K562 (cell line): ENCODE measurements at regions not wholly inside any gene's neighbourhood (a gene's known extent, or its start where the extent isn't known, plus 50 kb on each side); places are given as distances from the start of the nearest gene placed in this dataset.

Experiments
- ATAC-seq: fragments of 200-7000 bp; cut with Tn5 transposase; 3 replicates; pipeline ENCODE4 v1.9.1; 2020; ENCODE audit warnings: moderate library complexity
- BruUV-seq: library from RNA; stranded (reverse); fragments of 400-500 nt; replicated peaks from 2 replicates; lab custom pipeline; 2021; lab: Mats Ljungman, UMichigan
- CTCF ChIA-PET: fragments of 300-600 bp; formaldehyde crosslinking; extraction: SDS; loops from one replicate; lab custom pipeline; 2021; ENCODE audit warnings: low intra/inter-chr PET ratio; lab: Yijun Ruan, JAX
- POLR2A ChIA-PET: fragments of 300-600, 350-650 bp; sonication (Branson Sonifier 250); formaldehyde crosslinking; extraction: SDS; loops from one replicate; lab custom pipeline; 2021; ENCODE audit warnings: antibody characterized with exemption, inconsistent platforms; lab: Yijun Ruan, JAX
- DNase-seq, 4 experiments: peaks; one replicate each; pipeline versions ENCODE4 v3.0.0 to v3.0.0-alpha.2; 2011 to 2018; ENCODE audit warnings: low spot score in 3 of 4, mixed read lengths in 3 of 4; ENCODE audit errors: extremely low read depth in 1 of 4
- FAIRE-seq: peaks from 2 replicates; lab custom pipeline; 2011; peaks lifted over from hg19 to GRCh38; lab: Jason Lieb, UNC
- H2AFZ ChIP-seq: 2 replicates; pipeline ENCODE4 v1.6.0; 2011; ENCODE audit warnings: low read depth, low read length, control low read depth, inconsistent platforms
- H3K27ac ChIP-seq: fragments of 200-600 bp; 3 replicates; pipeline ENCODE4 v1.8.0; 2011; ENCODE audit warnings: low read depth, mild to moderate bottlenecking, control low read depth, inconsistent platforms, low read length, moderate library complexity, mixed read lengths; ENCODE audit errors: extremely low read depth
- H3K27me3 ChIP-seq, 2 experiments: fragments of 300-600 bp in 1 of 2; 2 replicates in 1 of 2; 3 replicates in 1 of 2; pipeline versions ENCODE4 v1.6.0 to v1.8.0; 2011; ENCODE audit warnings: inconsistent platforms in 2 of 2, low read length in 2 of 2, mild to moderate bottlenecking in 1 of 2, mixed read lengths in 1 of 2, moderate library complexity in 1 of 2; ENCODE audit not compliant: control insufficient read depth in 2 of 2, insufficient read depth in 2 of 2
- H3K36me3 ChIP-seq: fragments of 300-600 bp; 3 replicates; pipeline ENCODE4 v1.8.0; 2011; ENCODE audit warnings: mild to moderate bottlenecking, low read length, inconsistent platforms; ENCODE audit not compliant: control insufficient read depth, insufficient read depth
- H3K4me1 ChIP-seq, 2 experiments: fragments of 200-600 bp in 1 of 2; replicated peaks in 1 of 2; 2 replicates in 1 of 2; 3 replicates in 1 of 2; pipeline versions ENCODE4 v1.5.1 to v1.8.0; 2011; ENCODE audit warnings: inconsistent platforms in 2 of 2, low read length in 2 of 2, mild to moderate bottlenecking in 1 of 2, mixed read lengths in 1 of 2, moderate library complexity in 1 of 2; ENCODE audit not compliant: control insufficient read depth in 2 of 2, insufficient read depth in 2 of 2
- H3K4me2 ChIP-seq: 2 replicates; pipeline ENCODE4 v1.6.1; 2011; ENCODE audit warnings: low read length, control low read depth, inconsistent platforms, mixed read lengths; ENCODE audit not compliant: insufficient read depth
- H3K4me3 ChIP-seq: fragments of 200-600 bp; sonication (generic), shearing (Covaris generic); 2 replicates; pipeline ENCODE4 v1.5.1; 2016; ENCODE audit warnings: control low read depth, inconsistent platforms
- H3K79me2 ChIP-seq: fragments of 200-600 bp; 3 replicates; pipeline ENCODE4 v1.8.0; 2011; ENCODE audit warnings: low read length, inconsistent platforms; ENCODE audit not compliant: control insufficient read depth, insufficient read depth
- H3K9ac ChIP-seq, 2 experiments: 2 replicates each; pipeline versions ENCODE4 v1.6.0 to v1.6.1; 2011; ENCODE audit warnings: low read depth in 2 of 2, low read length in 2 of 2, control low read depth in 1 of 2, inconsistent platforms in 1 of 2, mild to moderate bottlenecking in 1 of 2, mixed read lengths in 1 of 2; ENCODE audit not compliant: insufficient read depth in 1 of 2
- H3K9me1 ChIP-seq: one replicate; pipeline ENCODE4 v1.6.0; 2011; ENCODE audit warnings: inconsistent platforms, mild to moderate bottlenecking, low read length, moderate library complexity; ENCODE audit not compliant: control insufficient read depth, insufficient read depth
- H3K9me3 ChIP-seq: replicated peaks from 2 replicates; pipeline ENCODE4 v1.5.1; 2011; ENCODE audit warnings: low read depth, low read length, inconsistent platforms; ENCODE audit not compliant: control insufficient read depth, insufficient read depth
- H4K20me1 ChIP-seq: replicated peaks from 2 replicates; pipeline ENCODE4 v1.6.1; 2011; ENCODE audit warnings: low read length, inconsistent platforms, mixed read lengths; ENCODE audit not compliant: control insufficient read depth, insufficient read depth
- DACH1 ChIP-seq: fragments of 450-650 bp; IDR thresholded peaks from 2 replicates; pipeline ENCODE4 v1.6.1; 2018; ENCODE audit not compliant: partially characterized antibody
- SRSF1 ChIP-seq: fragments of 200-400 bp; formaldehyde crosslinking; IDR thresholded peaks from 2 replicates; pipeline ENCODE4 v1.6.1; 2017; ENCODE audit warnings: mild to moderate bottlenecking, low read depth, low read length, moderate library complexity
- TARDBP ChIP-seq: fragments of 450-650 bp; IDR thresholded peaks from 2 replicates; pipeline ENCODE4 v1.6.1; 2016
- WGBS: fragments of 100-300 bp; shearing (Covaris generic); methylation state at CpG from one replicate; pipeline ENCODE4 v1.1.6; 2016; ENCODE audit warnings: low coverage, mixed read lengths; ENCODE audit not compliant: insufficient coverage; ENCODE audit errors: missing lambda C conversion rate; 5-methylcytosine and 5-hydroxymethylcytosine counted together
- in situ Hi-C: fragments of 300-500 bp; cut with MboI; formaldehyde crosslinking; loops from 4 replicates; pipeline ENCODE4 v1.15.0; 2018; ENCODE audit warnings: inconsistent platforms, mixed read lengths
- intact Hi-C: fragments of 100-400 bp; cut with micrococcal nuclease; formaldehyde crosslinking; loops from 2 replicates; pipeline ENCODE4 v1.14.2; 2022

- Histone ChIP-seq H3K4me3 (no peak overlapping the region), H3K27ac (no peak overlapping the region), H3K4me2 (no peak overlapping the region), H3K79me2 (no peaks in the 10 kb centered on the region), H3K9me3 (no peaks in the 10 kb centered on the region), H4K20me1 (no peaks in the 10 kb centered on the region), H3K36me3 (no peaks in the 10 kb centered on the region), H3K27me3 (no peaks in the 10 kb centered on the region)
- in situ Hi-C loops, result no loop called here
- BruUV-seq, result no TSS peak
- no peak for DNase-seq
- 0% methylated on average over 2 of the region's 2 CpGs for WGBS
- TF ChIP-seq SRSF1, result no peak
- no peak for TF ChIP-seq TARDBP
- TF ChIP-seq, all 486 proteins: peak for 0
- Histone ChIP-seq H2AFZ (no peak overlapping the region), H3K9ac (no peak overlapping the region), H3K4me1 (no peaks in the 10 kb centered on the region), H3K9me1 (no peaks in the 10 kb centered on the region)
- no peak for ATAC-seq
- POLR2A ChIA-PET, result no interaction called here
- FAIRE-seq, result no peak
- intact Hi-C loops, result no loop called here
- CTCF ChIA-PET, result no interaction called here
Observed at GRCh38 chr5:74492230-74492629, 148.3 kb downstream of the ENC1 start.

DNA sequence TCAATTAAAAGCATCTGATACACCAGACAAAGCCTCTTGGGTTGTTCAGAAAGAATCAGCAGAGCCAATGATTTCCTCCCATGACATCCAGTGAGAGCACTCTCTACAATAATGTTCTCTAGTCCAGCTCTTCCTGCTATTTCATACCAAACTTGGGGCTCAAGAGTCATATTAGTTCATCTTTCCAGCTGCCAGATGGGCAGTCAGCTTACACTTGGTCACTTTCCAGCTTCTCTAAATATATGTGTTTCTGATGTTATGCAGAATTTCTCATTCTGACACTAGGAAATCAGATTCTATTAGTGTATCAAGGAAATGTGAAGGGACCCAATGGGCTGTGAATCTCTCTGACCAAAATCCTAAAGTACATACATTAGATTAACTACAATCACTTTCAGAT lies 148.9 kb downstream of the ENC1 start:
- H3K9me1 ChIP-seq, result no peaks in the 10 kb centered on the region
- no peaks in the 10 kb centered on the region for H3K36me3 ChIP-seq
- H3K27me3 ChIP-seq, result no peaks in the 10 kb centered on the region
- no peak overlapping the region for H3K9ac ChIP-seq
- no peak overlapping the region for H3K4me3 ChIP-seq
- in situ Hi-C loops, result no loop called here
- FAIRE-seq (no peak), ATAC-seq (no peak), DNase-seq (no peak)
- BruUV-seq, result no TSS peak
- ChIA-PET CTCF (no interaction called here), POLR2A (no interaction called here)
- no peaks in the 10 kb centered on the region for H4K20me1 ChIP-seq
- no peak overlapping the region for H3K27ac ChIP-seq
- no peak overlapping the region for H2AFZ ChIP-seq
- H3K9me3 ChIP-seq, result no peaks in the 10 kb centered on the region
- intact Hi-C loops, result no loop called here
- H3K79me2 ChIP-seq, result no peaks in the 10 kb centered on the region
- no peaks in the 10 kb centered on the region for H3K4me1 ChIP-seq
- TF ChIP-seq SRSF1, result no peak
- no peak for TF ChIP-seq DACH1
- TF ChIP-seq, all 486 proteins: peak for 0
- H3K4me2 ChIP-seq, result no peak overlapping the region
